ENCODE measurements at regions not wholly inside any gene's neighbourhood (a gene's known extent, or its start where the extent isn't known, plus 50 kb on each side); places are given as distances from the start of the nearest gene placed in this dataset.

DNA sequence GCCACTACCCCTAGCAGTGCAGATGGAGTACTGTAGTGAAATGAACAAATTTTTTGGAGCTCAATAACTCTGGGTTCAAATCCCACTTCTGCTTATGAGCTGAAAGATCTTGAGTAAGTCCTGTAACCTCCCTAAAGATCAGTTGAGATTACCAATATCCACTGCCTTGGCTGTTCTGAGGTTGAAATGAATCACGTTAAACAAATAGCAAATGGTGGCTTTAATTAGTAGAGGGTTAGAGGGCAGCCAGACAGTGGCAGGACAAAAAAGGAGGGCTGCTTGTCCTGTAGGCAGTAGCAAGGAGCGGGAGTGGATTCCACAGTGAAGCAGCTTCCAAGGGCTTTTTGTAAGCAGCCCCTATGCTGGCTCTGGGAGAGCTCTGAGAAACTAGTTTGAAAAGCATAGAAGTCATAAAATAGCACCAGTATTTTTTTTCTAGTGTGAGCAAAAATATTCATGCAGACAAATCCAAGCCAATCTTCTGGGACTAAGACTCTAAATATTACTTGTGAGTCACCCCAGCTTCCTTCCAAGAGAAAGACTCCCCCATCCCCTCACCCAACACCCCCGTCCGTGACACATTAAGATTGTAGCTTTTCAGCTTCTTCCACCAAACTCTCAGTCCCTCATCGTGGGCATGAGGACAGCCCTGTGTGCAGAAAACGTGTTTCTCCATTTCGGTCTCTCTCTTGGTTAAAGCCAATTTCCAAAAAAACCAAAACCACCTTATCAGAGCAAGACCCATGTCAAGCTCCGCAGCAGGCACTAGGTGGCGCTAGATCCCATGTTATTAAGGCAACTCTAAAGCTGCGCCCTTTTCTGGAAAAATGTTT is 123.5 kb upstream of the LGALSL start:
- TF ChIP-seq, protein P1, sequence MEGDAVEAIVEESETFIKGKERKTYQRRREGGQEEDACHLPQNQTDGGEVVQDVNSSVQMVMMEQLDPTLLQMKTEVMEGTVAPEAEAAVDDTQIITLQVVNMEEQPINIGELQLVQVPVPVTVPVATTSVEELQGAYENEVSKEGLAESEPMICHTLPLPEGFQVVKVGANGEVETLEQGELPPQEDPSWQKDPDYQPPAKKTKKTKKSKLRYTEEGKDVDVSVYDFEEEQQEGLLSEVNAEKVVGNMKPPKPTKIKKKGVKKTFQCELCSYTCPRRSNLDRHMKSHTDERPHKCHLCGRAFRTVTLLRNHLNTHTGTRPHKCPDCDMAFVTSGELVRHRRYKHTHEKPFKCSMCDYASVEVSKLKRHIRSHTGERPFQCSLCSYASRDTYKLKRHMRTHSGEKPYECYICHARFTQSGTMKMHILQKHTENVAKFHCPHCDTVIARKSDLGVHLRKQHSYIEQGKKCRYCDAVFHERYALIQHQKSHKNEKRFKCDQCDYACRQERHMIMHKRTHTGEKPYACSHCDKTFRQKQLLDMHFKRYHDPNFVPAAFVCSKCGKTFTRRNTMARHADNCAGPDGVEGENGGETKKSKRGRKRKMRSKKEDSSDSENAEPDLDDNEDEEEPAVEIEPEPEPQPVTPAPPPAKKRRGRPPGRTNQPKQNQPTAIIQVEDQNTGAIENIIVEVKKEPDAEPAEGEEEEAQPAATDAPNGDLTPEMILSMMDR (IDR thresholded peaks at IDR 0.05; ENCODE audit: poor library complexity, severe bottlenecking) = peak; percentile 96
- TF ChIP-seq EP300 (conservative IDR thresholded peaks at IDR 0.05; ENCODE audit: poor library complexity, severe bottlenecking) (no peak), SMC3 (conservative IDR thresholded peaks at IDR 0.05; ENCODE audit: poor library complexity) (peak; percentile 94), POLR2AphosphoS5 (IDR thresholded peaks at IDR 0.05) (no peak), MXI1 (conservative IDR thresholded peaks at IDR 0.05; ENCODE audit: poor library complexity, severe bottlenecking) (no peak), EZH2 (IDR thresholded peaks at IDR 0.05; ENCODE audit: borderline replicate concordance, insufficient read depth, low read length, poor library complexity, severe bottlenecking) (no peak)
